ENCODE measurements at regions not wholly inside any gene's neighbourhood (a gene's known extent, or its start where the extent isn't known, plus 50 kb on each side); places are given as distances from the start of the nearest gene placed in this dataset.

DNA sequence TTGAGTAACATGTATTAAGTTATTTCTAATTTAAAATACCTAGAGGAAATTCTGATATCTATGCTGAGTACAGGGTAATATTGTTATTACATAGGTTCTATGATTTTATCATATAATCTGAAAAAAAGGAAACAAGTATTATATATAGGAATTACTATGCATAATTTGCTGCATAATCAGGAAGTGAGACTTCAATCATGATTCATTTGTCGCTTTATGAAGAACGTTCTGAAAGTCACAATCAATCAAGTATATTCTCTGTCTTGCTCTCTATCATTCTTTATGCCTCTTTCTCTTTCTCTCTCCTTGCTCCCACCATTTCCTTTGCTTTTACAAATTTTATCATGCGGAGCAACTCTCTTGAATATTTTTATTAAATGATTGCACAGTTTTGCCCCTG lies 1130.3 kb downstream of the PLA2G4A start:
- DNase-seq (ENCODE audit: extremely low read depth, low read depth), result no peak
- TF ChIP-seq, protein P1, sequence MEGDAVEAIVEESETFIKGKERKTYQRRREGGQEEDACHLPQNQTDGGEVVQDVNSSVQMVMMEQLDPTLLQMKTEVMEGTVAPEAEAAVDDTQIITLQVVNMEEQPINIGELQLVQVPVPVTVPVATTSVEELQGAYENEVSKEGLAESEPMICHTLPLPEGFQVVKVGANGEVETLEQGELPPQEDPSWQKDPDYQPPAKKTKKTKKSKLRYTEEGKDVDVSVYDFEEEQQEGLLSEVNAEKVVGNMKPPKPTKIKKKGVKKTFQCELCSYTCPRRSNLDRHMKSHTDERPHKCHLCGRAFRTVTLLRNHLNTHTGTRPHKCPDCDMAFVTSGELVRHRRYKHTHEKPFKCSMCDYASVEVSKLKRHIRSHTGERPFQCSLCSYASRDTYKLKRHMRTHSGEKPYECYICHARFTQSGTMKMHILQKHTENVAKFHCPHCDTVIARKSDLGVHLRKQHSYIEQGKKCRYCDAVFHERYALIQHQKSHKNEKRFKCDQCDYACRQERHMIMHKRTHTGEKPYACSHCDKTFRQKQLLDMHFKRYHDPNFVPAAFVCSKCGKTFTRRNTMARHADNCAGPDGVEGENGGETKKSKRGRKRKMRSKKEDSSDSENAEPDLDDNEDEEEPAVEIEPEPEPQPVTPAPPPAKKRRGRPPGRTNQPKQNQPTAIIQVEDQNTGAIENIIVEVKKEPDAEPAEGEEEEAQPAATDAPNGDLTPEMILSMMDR (IDR thresholded peaks at IDR 0.05; ENCODE audit: low read depth, low read length), result no peak

DNA sequence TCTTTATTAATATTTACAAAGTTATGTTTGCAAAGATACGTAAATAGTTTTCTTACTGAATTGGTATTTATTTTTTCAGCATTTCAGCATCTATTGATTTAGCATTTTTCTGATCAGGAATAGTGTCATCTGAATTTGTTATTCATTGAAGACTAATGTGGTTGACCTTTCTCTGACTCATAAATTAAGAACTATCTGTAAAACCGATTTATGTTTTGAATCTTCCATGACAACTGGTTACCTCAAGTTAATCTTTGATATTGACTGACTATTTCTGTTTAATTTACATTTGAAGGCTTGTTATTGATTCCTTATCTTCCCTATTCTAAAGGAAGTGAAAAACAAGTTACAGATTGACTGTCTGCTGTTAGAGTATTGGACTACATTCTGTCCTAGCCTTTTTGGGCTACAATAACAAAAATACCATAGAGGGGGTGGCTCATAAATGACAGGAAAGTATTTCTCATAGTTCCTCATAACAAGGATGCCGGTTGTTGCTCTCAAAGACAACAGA lies 1131.4 kb downstream of the PLA2G4A start:
- TF ChIP-seq, protein P1 (IDR thresholded peaks at IDR 0.05; ENCODE audit: low read depth, low read length), result no peak
- no peak for DNase-seq (ENCODE audit: extremely low read depth, low read depth)

- DNase-seq (ENCODE audit: extremely low read depth, low read depth), result no peak
- TF ChIP-seq, protein P1 (IDR thresholded peaks at IDR 0.05; ENCODE audit: low read depth, low read length), result no peak
Observed at GRCh38 chr1:187961895-187962294, 1133.1 kb downstream of the PLA2G4A start.

DNA sequence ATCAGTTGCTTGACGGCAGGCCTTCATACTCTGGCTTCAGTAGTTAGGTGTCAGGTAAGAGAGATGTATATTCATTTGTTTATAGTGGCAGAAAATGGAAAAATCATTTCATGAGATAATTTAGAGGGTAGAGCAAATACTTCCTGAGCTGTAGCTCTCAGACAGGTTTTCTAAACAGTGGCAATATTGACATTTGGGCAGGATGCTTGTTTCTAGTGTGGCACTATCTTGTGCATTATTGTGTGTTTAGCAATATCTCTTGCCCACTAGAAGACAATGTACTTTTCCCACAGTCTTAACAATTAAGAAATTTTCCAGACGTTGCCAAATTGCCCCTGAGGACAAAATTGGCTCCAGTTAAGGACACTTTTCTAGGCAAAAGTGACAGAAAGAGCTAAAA lies 1143.1 kb downstream of the PLA2G4A start:
- TF ChIP-seq, protein P1 (IDR thresholded peaks at IDR 0.05; ENCODE audit: low read depth, low read length), result no peak
- no peak for DNase-seq (ENCODE audit: extremely low read depth, low read depth)

DNA sequence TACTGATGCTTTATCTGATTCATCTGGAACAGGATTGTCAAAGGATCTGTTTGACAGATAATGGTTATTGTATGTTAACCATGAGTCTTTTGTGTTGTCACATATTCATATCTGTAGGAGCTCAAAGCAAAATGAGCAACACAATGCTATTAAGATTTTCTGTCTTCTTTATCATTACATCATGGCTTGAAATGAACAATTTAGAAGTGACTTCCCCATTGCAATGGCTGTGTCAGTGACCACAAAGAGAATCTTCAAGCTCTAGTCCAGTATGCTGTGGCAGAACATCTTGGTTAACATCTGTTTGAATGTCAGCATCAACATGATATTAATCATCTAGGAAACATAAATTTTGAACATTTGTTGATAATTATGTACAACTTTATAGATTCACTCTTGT lies 1148.5 kb downstream of the PLA2G4A start:
- TF ChIP-seq, protein P1 (IDR thresholded peaks at IDR 0.05; ENCODE audit: low read depth, low read length), result no peak

DNA sequence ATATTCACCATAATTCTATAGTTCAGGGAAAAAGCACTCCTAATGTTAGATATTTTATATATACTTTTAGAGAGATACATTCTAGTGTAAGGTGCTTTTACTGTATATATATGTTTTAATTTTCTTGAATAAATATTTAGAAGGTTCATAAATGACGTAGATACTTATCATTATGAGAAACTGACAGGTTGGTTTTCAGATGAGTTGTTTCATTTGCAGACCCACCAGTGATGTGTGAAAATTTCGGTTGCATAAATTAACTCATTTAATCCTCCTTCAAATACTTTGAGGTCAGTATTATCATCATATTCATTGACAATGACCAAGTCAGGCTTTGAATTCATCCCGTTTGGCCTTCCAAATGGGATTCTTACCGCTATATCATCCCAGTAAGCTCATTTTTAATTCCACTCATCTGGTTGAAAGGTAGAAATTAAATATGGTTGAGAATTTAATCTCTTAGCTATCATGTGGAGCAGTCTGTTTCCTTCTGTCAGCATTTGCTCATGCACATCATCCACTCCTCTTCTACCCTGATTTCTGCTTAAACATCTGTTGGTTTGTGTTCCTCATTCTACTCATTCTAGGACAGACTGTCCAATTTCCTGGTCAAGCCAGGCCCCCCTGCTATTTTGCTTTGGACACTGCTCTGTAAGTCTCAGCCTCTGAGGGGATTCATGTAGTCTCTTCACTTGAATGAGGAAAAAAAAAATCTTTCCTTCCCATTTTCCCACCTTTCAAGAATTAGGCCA lies 1156.6 kb downstream of the PLA2G4A start:
- TF ChIP-seq, protein P1 (IDR thresholded peaks at IDR 0.05; ENCODE audit: low read depth, low read length), result no peak
- no peak for DNase-seq (ENCODE audit: extremely low read depth, low read depth)

More for the DNA sequence above, 1148.5 kb downstream of the PLA2G4A start:
- DNase-seq (ENCODE audit: extremely low read depth, low read depth), result no peak

GRCh38 chr1:187985897-187986654 lies 1157.3 kb downstream of the PLA2G4A start:
- DNase-seq (ENCODE audit: extremely low read depth, low read depth), result no peak
- TF ChIP-seq, protein P1 (IDR thresholded peaks at IDR 0.05; ENCODE audit: low read depth, low read length), result no peak
